C4-2B (cell line): ENCODE measurements at regions not wholly inside any gene's neighbourhood (a gene's known extent, or its start where the extent isn't known, plus 50 kb on each side); places are given as distances from the start of the nearest gene placed in this dataset.

Source experiments
- CTCF ChIP-seq: fragments of 450-650 bp; conservative IDR thresholded peaks from 2 replicates; pipeline ENCODE4 v1.5.1; 2017; ENCODE audit warnings: mild to moderate bottlenecking
- ZFX ChIP-seq: fragments of 450-650 bp; IDR thresholded peaks from 2 replicates; pipeline ENCODE4 v1.6.1; 2017

GRCh38 chr4:79253168-79253567 lies 72.7 kb downstream of the NAA11 start:
- TF ChIP-seq CTCF (no peak), ZFX (no peak)
